K562 (cell line): ENCODE measurements at regions not wholly inside any gene's neighbourhood (a gene's known extent, or its start where the extent isn't known, plus 50 kb on each side); places are given as distances from the start of the nearest gene placed in this dataset.

Experiments used
- ATAC-seq: fragments of 200-7000 bp; cut with Tn5 transposase; 3 replicates; pipeline ENCODE4 v1.9.1; 2020; ENCODE audit warnings: moderate library complexity
- BruUV-seq: library from RNA; stranded (reverse); fragments of 400-500 nt; replicated peaks from 2 replicates; lab custom pipeline; 2021; lab: Mats Ljungman, UMichigan
- CTCF ChIA-PET: fragments of 300-600 bp; formaldehyde crosslinking; extraction: SDS; loops from one replicate; lab custom pipeline; 2021; ENCODE audit warnings: low intra/inter-chr PET ratio; lab: Yijun Ruan, JAX
- POLR2A ChIA-PET: fragments of 300-600, 350-650 bp; sonication (Branson Sonifier 250); formaldehyde crosslinking; extraction: SDS; loops from one replicate; lab custom pipeline; 2021; ENCODE audit warnings: antibody characterized with exemption, inconsistent platforms; lab: Yijun Ruan, JAX
- DNase-seq, 4 experiments: peaks; one replicate each; pipeline versions ENCODE4 v3.0.0 to v3.0.0-alpha.2; 2011 to 2018; ENCODE audit warnings: low spot score in 3 of 4, mixed read lengths in 3 of 4; ENCODE audit errors: extremely low read depth in 1 of 4
- FAIRE-seq: peaks from 2 replicates; lab custom pipeline; 2011; peaks lifted over from hg19 to GRCh38; lab: Jason Lieb, UNC
- H2AFZ ChIP-seq: 2 replicates; pipeline ENCODE4 v1.6.0; 2011; ENCODE audit warnings: low read depth, low read length, control low read depth, inconsistent platforms
- H3K27ac ChIP-seq: fragments of 200-600 bp; 3 replicates; pipeline ENCODE4 v1.8.0; 2011; ENCODE audit warnings: low read depth, mild to moderate bottlenecking, control low read depth, inconsistent platforms, low read length, moderate library complexity, mixed read lengths; ENCODE audit errors: extremely low read depth
- H3K27me3 ChIP-seq, 2 experiments: fragments of 300-600 bp in 1 of 2; 2 replicates in 1 of 2; 3 replicates in 1 of 2; pipeline versions ENCODE4 v1.6.0 to v1.8.0; 2011; ENCODE audit warnings: inconsistent platforms in 2 of 2, low read length in 2 of 2, mild to moderate bottlenecking in 1 of 2, mixed read lengths in 1 of 2, moderate library complexity in 1 of 2; ENCODE audit not compliant: control insufficient read depth in 2 of 2, insufficient read depth in 2 of 2
- H3K36me3 ChIP-seq: fragments of 300-600 bp; 3 replicates; pipeline ENCODE4 v1.8.0; 2011; ENCODE audit warnings: mild to moderate bottlenecking, low read length, inconsistent platforms; ENCODE audit not compliant: control insufficient read depth, insufficient read depth
- H3K4me1 ChIP-seq, 2 experiments: fragments of 200-600 bp in 1 of 2; replicated peaks in 1 of 2; 2 replicates in 1 of 2; 3 replicates in 1 of 2; pipeline versions ENCODE4 v1.5.1 to v1.8.0; 2011; ENCODE audit warnings: inconsistent platforms in 2 of 2, low read length in 2 of 2, mild to moderate bottlenecking in 1 of 2, mixed read lengths in 1 of 2, moderate library complexity in 1 of 2; ENCODE audit not compliant: control insufficient read depth in 2 of 2, insufficient read depth in 2 of 2
- H3K4me2 ChIP-seq: 2 replicates; pipeline ENCODE4 v1.6.1; 2011; ENCODE audit warnings: low read length, control low read depth, inconsistent platforms, mixed read lengths; ENCODE audit not compliant: insufficient read depth
- H3K4me3 ChIP-seq: fragments of 200-600 bp; sonication (generic), shearing (Covaris generic); 2 replicates; pipeline ENCODE4 v1.5.1; 2016; ENCODE audit warnings: control low read depth, inconsistent platforms
- H3K79me2 ChIP-seq: fragments of 200-600 bp; 3 replicates; pipeline ENCODE4 v1.8.0; 2011; ENCODE audit warnings: low read length, inconsistent platforms; ENCODE audit not compliant: control insufficient read depth, insufficient read depth
- H3K9ac ChIP-seq, 2 experiments: 2 replicates each; pipeline versions ENCODE4 v1.6.0 to v1.6.1; 2011; ENCODE audit warnings: low read depth in 2 of 2, low read length in 2 of 2, control low read depth in 1 of 2, inconsistent platforms in 1 of 2, mild to moderate bottlenecking in 1 of 2, mixed read lengths in 1 of 2; ENCODE audit not compliant: insufficient read depth in 1 of 2
- H3K9me1 ChIP-seq: one replicate; pipeline ENCODE4 v1.6.0; 2011; ENCODE audit warnings: inconsistent platforms, mild to moderate bottlenecking, low read length, moderate library complexity; ENCODE audit not compliant: control insufficient read depth, insufficient read depth
- H3K9me3 ChIP-seq: replicated peaks from 2 replicates; pipeline ENCODE4 v1.5.1; 2011; ENCODE audit warnings: low read depth, low read length, inconsistent platforms; ENCODE audit not compliant: control insufficient read depth, insufficient read depth
- H4K20me1 ChIP-seq: replicated peaks from 2 replicates; pipeline ENCODE4 v1.6.1; 2011; ENCODE audit warnings: low read length, inconsistent platforms, mixed read lengths; ENCODE audit not compliant: control insufficient read depth, insufficient read depth
- E2F8 ChIP-seq: fragments of 450-650 bp; IDR thresholded peaks from 2 replicates; pipeline ENCODE4 v1.7.1; 2018; ENCODE audit warnings: mild to moderate bottlenecking, low read depth; ENCODE audit not compliant: partially characterized antibody
- MAX ChIP-seq: sonication (generic); formaldehyde crosslinking; IDR thresholded peaks from 2 replicates; pipeline ENCODE4 v1.9.0; 2022; ENCODE audit warnings: mild to moderate bottlenecking, missing genetic modification reagents
- NR3C1 ChIP-seq: sonication (generic); formaldehyde crosslinking; IDR thresholded peaks from 2 replicates; pipeline ENCODE4 v1.8.1; 2022; ENCODE audit warnings: missing genetic modification reagents
- TBP ChIP-seq: optimal IDR thresholded peaks from 2 replicates; pipeline ENCODE3; 2011; ENCODE audit warnings: low read depth, low read length, improper control_type of control experiment
- TCFL5 ChIP-seq: fragments of 250-450 bp; sonication (Bioruptor Pico); conservative IDR thresholded peaks from 2 replicates; pipeline ENCODE4 v1.6.1; 2021; ENCODE audit warnings: mild to moderate bottlenecking, moderate library complexity, matching md5 sums
- WGBS: fragments of 100-300 bp; shearing (Covaris generic); methylation state at CpG from one replicate; pipeline ENCODE4 v1.1.6; 2016; ENCODE audit warnings: low coverage, mixed read lengths; ENCODE audit not compliant: insufficient coverage; ENCODE audit errors: missing lambda C conversion rate; 5-methylcytosine and 5-hydroxymethylcytosine counted together
- in situ Hi-C: fragments of 300-500 bp; cut with MboI; formaldehyde crosslinking; loops from 4 replicates; pipeline ENCODE4 v1.15.0; 2018; ENCODE audit warnings: inconsistent platforms, mixed read lengths
- intact Hi-C: fragments of 100-400 bp; cut with micrococcal nuclease; formaldehyde crosslinking; loops from 2 replicates; pipeline ENCODE4 v1.14.2; 2022

- FAIRE-seq (no peak), ATAC-seq (no peak), DNase-seq (no peak)
- no peaks in the 10 kb centered on the region for H3K79me2 ChIP-seq
- H3K9me3 ChIP-seq, result no peaks in the 10 kb centered on the region
- no peak overlapping the region for H3K4me2 ChIP-seq
- intact Hi-C loops, result no loop called here
- no TSS peak for BruUV-seq
- TF ChIP-seq TBP (no peak), E2F8 (no peak), MAX (CRISPR knock-in tag) (no peak), TCFL5 (CRISPR knock-in tag) (no peak), NR3C1 (CRISPR knock-in tag) (no peak)
- CTCF ChIA-PET, result no interaction called here
- H2AFZ ChIP-seq, result no peak overlapping the region
- no peaks in the 10 kb centered on the region for H3K4me1 ChIP-seq
- H3K36me3 ChIP-seq, result no peaks in the 10 kb centered on the region
- H3K9me1 ChIP-seq, result no peaks in the 10 kb centered on the region
- H3K4me3 ChIP-seq, result no peak overlapping the region
- no peaks in the 10 kb centered on the region for H4K20me1 ChIP-seq
- POLR2A ChIA-PET, result no interaction called here
- H3K27ac ChIP-seq, result no peak overlapping the region
- no peak overlapping the region for H3K9ac ChIP-seq
- 0% methylated on average over 1 of the region's 1 CpG for WGBS
- no peaks in the 10 kb centered on the region for H3K27me3 ChIP-seq
- in situ Hi-C loops, result no loop called here
These were observed 247.0 kb downstream of the USP25 start for GRCh38 chr21:15976807-15977206.
